Colonic mucosa (tissue), 4 donors: ENCODE measurements at regions not wholly inside any gene's neighbourhood (a gene's known extent, or its start where the extent isn't known, plus 50 kb on each side); places are given as distances from the start of the nearest gene placed in this dataset.

ENCODE experiments used
- DNase-seq: peaks from one replicate; pipeline ENCODE4 v3.0.0-alpha.2; 2020
- H3K27ac ChIP-seq: fragments of 200-600 bp; one replicate; pipeline ENCODE4 v1.8.0; 2021
- H3K27me3 ChIP-seq: fragments of 200-600 bp; one replicate; pipeline ENCODE4 v1.8.0; 2021
- H3K36me3 ChIP-seq: fragments of 200-600 bp; one replicate; pipeline ENCODE4 v1.8.0; 2021
- H3K4me1 ChIP-seq: fragments of 200-600 bp; one replicate; pipeline ENCODE4 v1.8.0; 2021; ENCODE audit warnings: mild to moderate bottlenecking
- H3K4me3 ChIP-seq: fragments of 200-600 bp; one replicate; pipeline ENCODE4 v1.8.0; 2021
- H3K9ac ChIP-seq, 2 donors: one replicate each; pipeline ENCODE4 v1.7.0; 2013; ENCODE audit warnings: control low read depth in 2 of 2, low read depth in 2 of 2, low read length in 2 of 2
- H3K9me3 ChIP-seq: fragments of 200-600 bp; one replicate; pipeline ENCODE4 v1.8.0; 2021
- intact Hi-C: fragments of 100-400 bp; cut with DNase I; formaldehyde crosslinking; loops from one replicate; pipeline ENCODE4 v1.14.1; 2022
- TF ChIP-seq, protein P1 (sequence below): fragments of 200-600 bp; IDR thresholded peaks from one replicate; pipeline ENCODE4 v1.8.0; 2022; ENCODE audit warnings: antibody characterized with exemption, mild to moderate bottlenecking
- donor health status: healthy.
- donor health status: DM: no; HTN: no; CAD: no.
- donor health status: DM: no; HTN: no; CAD: no.

DNA sequence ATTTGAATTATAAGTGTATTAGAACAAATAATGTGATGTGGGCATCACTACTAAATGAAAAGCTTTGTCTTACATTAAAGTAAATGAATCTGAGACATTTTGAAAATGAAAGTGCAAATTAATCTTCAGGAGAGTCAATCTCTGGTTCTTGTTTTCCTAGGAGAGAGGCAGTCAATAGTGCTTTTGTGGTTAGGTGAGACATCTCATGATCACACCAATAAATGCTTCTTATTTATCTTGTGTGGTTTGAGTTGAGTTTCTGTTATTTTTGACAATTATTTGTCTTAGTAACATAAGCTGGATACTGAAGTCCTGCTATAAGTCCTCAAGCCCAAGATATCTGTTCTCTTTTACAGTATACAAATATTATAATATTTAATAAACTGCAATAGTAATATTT lies 1378.0 kb upstream of the PCDH9 start:
- no peak for DNase-seq
- Histone ChIP-seq H3K9me3 (no peaks in the 10 kb centered on the region), H3K27me3 (no peaks in the 10 kb centered on the region), H3K4me1 (no peaks in the 10 kb centered on the region), H3K9ac (no peak overlapping the region), H3K4me3 (no peak overlapping the region), H3K36me3 (no peaks in the 10 kb centered on the region), H3K27ac (no peak overlapping the region)
- TF ChIP-seq, protein P1, sequence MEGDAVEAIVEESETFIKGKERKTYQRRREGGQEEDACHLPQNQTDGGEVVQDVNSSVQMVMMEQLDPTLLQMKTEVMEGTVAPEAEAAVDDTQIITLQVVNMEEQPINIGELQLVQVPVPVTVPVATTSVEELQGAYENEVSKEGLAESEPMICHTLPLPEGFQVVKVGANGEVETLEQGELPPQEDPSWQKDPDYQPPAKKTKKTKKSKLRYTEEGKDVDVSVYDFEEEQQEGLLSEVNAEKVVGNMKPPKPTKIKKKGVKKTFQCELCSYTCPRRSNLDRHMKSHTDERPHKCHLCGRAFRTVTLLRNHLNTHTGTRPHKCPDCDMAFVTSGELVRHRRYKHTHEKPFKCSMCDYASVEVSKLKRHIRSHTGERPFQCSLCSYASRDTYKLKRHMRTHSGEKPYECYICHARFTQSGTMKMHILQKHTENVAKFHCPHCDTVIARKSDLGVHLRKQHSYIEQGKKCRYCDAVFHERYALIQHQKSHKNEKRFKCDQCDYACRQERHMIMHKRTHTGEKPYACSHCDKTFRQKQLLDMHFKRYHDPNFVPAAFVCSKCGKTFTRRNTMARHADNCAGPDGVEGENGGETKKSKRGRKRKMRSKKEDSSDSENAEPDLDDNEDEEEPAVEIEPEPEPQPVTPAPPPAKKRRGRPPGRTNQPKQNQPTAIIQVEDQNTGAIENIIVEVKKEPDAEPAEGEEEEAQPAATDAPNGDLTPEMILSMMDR, result no peak
- intact Hi-C loops, result no loop called here

DNA sequence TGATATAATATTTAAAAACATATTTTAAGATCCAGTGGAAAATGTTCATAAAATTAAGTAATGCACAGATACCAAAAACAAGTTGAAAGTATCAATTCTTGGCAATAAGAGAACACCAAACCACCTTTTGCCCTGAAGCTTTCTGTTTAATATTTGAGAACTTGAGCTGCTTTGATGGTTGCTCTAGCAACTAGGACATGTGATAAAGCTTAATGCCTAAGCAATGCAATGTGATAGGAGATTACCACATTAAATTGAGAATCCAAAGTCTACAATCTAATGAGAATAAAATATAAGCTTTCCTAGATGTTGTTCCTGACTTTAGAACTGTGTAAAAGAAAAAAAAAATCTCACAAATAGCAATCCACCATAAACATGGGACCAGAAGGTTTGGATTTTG lies 1367.5 kb upstream of the PCDH9 start:
- Histone ChIP-seq H3K27me3 (no peaks in the 10 kb centered on the region), H3K9me3 (no peaks in the 10 kb centered on the region), H3K27ac (no peak overlapping the region), H3K4me3 (no peak overlapping the region), H3K36me3 (no peaks in the 10 kb centered on the region), H3K4me1 (no peaks in the 10 kb centered on the region), H3K9ac (no peak overlapping the region)
- no peak for DNase-seq
- intact Hi-C loops, result no loop called here
- TF ChIP-seq, protein P1, result no peak

DNA sequence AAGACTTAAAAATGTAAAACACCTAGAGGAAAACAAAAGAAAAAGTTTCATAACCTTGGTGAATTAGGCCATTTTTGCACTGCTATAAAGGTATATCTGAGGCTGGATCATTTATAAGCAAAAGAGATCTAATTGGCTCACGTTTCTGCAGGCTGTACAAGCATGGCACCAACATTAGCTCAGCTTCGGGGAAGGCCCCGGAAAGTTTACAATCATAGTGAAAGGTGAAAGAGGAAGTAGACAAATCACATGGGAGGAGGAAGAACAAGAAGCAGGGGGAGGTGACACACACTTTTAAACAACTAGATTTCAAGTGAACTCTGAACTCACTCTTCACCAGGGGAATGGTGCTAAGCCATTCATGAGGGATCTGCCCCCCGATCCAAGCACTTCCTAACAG lies 1358.5 kb upstream of the PCDH9 start:
- Histone ChIP-seq H3K9ac (no peak overlapping the region), H3K36me3 (no peaks in the 10 kb centered on the region), H3K27me3 (no peaks in the 10 kb centered on the region), H3K9me3 (no peaks in the 10 kb centered on the region), H3K27ac (no peak overlapping the region), H3K4me1 (no peaks in the 10 kb centered on the region), H3K4me3 (no peak overlapping the region)
- DNase-seq, result no peak
- TF ChIP-seq, protein P1, result no peak
- intact Hi-C loops, result no loop called here

DNA sequence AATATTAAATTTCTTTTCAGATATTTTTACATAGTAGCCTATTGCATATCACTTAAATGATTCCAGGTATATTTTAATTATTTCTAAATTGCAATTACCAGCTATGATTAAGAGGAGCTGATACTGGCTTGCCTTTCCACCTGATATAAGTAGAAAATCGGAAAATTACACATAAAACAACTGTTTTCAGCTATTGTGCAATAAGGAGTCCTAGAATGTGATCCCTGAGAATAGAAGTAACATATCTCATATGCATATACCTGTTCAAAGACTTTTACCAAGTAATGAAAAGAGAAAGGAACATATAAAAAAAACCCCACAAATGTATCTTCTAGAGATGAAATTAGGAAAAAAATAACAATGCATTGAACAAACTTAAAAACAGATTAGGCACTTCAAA lies 1354.6 kb upstream of the PCDH9 start:
- H3K36me3 ChIP-seq, result no peaks in the 10 kb centered on the region
- H3K27me3 ChIP-seq, result no peaks in the 10 kb centered on the region
- H3K9me3 ChIP-seq, result no peaks in the 10 kb centered on the region
- DNase-seq, result no peak
- H3K4me1 ChIP-seq, result no peaks in the 10 kb centered on the region
- no peak overlapping the region for H3K4me3 ChIP-seq
- TF ChIP-seq, protein P1, result no peak
- intact Hi-C loops, result no loop called here
- H3K9ac ChIP-seq, result no peak overlapping the region
- no peak overlapping the region for H3K27ac ChIP-seq

DNA sequence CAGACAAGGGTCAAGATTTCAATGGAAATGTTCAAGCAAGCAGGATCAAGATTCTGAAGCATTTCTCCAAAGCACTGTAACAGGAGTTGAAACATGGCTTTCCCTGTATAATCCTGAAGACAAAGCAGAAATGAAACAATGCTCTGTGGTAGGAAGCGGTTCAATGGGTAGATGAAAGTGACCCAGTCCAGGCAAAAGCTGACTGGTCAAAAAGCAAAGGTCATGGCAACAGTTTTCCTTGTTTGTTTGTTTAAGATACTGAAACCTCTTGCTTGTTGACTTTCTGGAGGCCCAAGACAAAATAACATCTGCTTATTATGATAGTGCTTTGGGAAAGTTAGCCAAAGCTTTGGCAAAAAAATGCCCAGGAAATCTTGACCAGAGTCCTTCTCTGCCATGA lies 1343.9 kb upstream of the PCDH9 start:
- no peak for DNase-seq
- Histone ChIP-seq H3K27me3 (no peaks in the 10 kb centered on the region), H3K36me3 (no peaks in the 10 kb centered on the region), H3K9ac (no peak overlapping the region), H3K27ac (no peak overlapping the region), H3K4me3 (no peak overlapping the region), H3K4me1 (no peaks in the 10 kb centered on the region), H3K9me3 (no peaks in the 10 kb centered on the region)
- TF ChIP-seq, protein P1, result no peak
- intact Hi-C loops, result no loop called here
